ENCODE measurements at regions not wholly inside any gene's neighbourhood (a gene's known extent, or its start where the extent isn't known, plus 50 kb on each side); places are given as distances from the start of the nearest gene placed in this dataset.

- TF ChIP-seq CTCF (IDR thresholded peaks at IDR 0.05), result no peak
- no peak for TF ChIP-seq POLR2A (IDR thresholded peaks at IDR 0.05)
These were observed 122.5 kb downstream of the IRS1 start for GRCh38 chr2:226677080-226677479.
